ENCODE measurements at regions not wholly inside any gene's neighbourhood (a gene's known extent, or its start where the extent isn't known, plus 50 kb on each side); places are given as distances from the start of the nearest gene placed in this dataset.

DNA sequence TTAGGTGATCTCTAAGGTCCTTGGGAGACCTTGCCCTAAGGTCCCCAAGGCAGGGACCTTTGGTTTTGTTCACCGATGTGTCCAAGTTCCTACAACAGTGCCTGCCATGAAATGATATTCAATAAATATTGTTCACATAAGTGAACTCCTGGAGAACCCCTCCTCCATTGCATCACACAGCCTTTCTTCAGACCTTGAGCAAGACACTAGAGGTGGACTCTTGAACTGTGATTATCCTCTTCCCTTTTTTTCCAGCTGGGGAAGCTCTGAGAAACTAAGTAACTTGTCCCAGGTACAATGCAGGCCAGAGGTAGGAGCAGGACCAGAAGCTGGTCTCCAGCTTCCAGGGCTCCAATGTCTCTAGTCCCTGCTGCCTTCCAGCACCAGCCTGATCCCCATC lies 76.6 kb upstream of the LMO1 start:
- no peak for DNase-seq

DNA sequence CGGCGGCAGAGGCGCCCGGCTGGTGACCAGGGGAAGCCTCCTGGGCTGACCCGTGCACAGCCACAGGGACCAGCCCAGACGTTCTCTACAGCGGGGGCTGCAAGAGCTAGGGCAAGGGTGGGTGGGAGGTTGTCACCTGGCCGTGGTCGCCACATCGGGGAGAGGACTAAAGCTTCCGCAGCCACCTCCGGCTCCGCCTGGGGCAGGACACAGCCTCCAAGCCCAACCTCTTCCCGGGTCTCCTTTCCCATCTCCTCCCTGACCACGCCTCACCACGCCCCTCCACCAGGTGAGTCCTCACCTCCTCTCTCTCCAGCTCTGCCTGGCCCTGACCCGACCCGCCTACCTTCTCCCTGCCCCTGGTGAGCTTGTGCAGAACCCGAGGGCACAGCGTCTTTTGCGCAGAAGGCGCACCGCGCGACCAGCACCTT lies 75.9 kb upstream of the LMO1 start:
- DNase-seq, result no peak

DNA sequence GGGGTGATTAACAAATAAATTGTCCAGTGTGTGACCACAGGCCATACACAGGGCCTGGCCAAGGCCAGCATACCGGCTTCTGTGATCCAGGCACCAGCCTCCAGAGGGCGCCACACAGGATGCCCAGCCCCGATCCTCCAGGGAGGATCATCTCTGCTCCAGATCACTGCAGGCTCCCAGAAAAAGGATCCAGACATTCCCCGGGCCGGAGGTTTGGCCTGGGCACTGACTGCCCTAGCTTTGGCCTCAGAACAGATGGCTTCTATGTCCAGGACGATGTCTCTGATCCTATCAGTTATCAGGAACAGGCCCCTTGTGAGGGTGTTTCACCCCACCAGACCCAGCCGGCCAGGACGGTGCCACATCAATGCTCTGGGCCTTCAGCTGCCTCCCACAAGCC lies 74.5 kb upstream of the LMO1 start:
- no peak for DNase-seq

DNA sequence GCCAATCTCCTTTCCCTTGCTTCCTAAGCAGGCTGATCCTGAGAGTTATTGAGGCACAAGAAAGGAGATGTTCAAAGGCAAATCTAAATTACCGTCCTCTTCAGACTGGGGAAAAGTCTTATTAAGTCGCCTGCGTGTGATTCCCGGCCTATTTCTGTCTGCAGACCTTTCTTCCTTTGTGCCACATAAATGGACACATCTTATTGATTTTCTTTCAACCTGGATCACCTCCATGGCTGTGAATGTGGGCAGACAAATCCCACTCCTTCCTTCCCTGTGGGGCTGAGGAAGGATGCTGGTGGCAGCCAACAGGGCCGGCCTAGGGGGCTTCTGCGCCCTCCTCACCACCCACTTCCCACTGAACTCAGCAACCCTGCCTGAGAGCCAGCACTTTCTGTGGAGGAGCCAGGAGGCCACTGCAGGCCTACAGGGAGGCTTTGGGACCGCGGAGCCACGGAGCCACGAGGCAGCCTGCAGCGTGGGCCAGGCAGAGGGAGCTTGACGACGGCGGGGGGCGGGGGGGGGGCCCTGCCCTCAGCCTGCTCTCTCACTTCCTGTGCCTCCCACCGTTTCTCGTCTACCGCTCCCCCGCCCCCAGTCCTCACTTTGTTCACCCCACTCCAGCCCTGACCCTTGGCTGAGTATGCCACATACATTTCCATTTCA lies 73.6 kb upstream of the LMO1 start:
- no peak for DNase-seq

DNA sequence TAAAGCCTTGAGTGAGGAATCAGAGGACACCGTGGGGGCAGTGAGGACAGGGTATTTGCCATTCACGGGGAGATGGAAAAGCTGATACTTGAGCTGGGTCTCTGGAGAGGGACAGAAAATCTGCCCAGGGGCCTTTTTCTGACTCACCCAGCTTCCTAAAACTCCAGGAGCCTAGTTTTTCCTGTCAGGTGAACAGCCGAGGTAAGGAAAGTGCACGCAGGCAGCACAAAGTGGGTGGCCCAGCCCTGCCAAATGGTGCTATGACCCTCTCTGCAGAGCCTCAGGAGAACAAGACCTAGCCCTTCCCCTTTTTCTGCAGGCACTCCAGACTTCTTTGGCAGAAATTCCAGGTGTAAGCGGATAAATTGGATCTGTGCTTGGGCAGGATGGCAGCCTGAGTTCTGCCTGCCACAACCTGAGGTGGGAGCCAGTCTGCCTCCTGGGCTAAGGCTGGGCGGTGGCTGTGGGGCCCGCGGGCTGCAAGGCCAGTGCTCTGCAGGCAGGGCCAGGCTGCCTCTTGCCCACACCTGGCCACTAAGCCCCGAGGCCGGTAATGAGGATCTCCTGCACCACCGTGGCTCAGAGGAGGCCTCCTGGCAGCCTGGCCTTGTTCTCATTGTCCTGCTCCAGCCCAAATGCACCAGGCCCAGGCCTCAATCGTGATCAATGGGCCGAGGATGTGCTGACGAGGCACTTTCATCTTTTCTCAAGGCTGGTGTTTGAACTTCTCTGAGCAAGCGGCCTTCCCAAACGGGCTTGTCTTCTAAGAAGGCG lies 72.9 kb upstream of the LMO1 start:
- DNase-seq, result no peak

DNA sequence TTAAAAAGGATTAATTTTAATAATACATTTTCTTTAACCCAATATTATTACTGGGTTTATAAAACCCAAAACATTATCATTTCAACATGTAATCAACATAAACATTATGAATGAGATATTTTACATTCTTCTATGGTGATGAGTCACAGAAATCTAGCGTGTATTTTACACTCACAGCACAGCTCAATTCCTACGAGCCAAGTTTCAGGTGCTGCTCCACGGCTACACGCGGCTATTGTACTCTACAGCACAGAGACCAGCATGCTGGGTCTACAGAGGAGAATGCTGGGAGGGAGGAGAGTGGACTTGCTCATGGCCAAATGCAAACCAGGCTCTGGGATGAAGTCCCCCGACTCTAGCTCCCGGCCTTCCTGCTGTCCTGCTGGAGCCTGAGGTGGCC lies 72.0 kb upstream of the LMO1 start:
- DNase-seq, result no peak

DNA sequence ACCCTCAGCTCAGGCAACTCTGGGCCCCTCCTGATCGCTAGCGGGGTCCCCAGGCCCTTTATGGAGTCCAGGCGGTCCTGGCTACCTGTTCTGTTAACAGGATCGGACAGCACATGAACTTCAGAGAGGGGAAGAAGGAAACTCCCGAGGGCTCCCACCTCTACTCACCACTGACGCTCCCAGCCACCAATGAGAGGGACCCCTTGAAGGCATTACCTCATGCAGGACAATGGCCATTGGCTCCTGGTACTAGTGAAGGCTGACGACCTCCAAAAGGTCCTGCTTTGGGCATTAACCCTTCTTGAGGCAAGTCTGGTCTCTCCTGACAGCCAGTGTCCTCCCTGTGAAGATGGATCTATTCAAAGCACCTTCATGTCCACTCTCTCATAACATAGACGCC lies 71.5 kb upstream of the LMO1 start:
- no peak for DNase-seq

DNA sequence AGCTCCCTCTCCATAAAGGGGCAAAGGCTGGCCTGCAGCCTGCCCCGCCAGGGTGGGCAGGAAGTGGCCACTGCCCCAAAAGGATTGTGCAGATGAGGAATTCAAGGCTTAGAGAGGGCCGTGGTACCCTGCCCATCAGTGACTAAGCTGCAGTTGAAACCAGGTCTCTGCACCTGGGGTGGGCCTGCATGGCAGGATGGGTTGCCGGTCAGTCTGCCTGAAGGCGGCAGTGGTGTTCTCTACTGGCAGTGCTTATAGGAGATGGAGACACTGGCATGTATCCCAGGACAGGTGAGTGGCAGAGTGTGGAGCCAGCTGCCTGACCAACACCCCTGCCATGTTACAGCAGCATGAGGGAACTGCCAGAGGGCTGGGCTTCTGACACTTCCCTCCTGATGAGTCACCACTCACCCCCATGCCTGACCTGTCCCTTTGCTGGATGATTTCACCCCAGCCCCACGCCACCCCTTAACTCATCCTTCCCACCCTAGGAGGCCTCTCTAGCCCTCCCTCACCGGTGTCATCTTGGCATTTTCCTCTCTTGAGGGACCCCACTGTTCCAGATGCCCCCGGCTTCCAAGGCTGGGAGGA lies 70.2 kb upstream of the LMO1 start:
- DNase-seq, result no peak

DNA sequence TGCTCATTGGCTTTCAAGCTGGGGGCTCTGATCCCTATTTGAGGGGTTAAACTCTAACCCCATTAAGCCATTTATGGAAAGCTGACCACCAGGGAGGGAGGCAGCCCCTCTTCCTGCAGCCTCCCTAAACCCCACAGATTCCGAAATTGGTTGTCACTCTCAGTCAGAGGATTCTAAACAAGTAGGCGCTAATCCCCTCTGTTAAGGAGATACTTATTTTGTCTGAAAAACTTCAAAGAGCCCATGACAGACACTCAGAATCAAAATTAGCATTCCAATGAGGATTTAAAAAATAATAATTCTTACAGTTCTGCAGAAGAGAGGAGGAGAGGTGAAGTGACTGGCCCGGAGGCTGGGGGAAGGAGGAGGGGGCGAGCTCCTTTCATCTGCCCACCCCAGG lies 69.7 kb upstream of the LMO1 start:
- DNase-seq, result no peak

DNA sequence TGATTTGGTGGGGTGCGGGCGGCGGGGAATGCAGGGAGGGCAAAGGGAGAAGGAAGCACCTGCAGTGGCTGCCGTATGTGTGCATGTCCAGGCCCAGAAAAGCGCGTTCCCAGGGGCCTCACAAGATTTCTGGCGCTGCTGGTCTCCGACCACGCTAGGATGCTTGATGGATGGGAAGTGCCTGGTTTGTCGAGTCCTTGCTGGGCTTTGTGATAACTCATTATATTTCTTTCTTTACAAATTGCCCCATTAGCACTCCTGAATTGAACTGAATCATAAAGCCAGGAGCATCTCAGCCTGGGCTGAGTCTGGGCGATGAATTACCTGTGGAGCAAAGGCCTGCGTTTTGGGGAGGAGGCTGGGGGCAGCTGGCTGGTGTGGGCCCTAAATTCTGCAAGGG lies 69.2 kb upstream of the LMO1 start:
- no peak for DNase-seq

DNA sequence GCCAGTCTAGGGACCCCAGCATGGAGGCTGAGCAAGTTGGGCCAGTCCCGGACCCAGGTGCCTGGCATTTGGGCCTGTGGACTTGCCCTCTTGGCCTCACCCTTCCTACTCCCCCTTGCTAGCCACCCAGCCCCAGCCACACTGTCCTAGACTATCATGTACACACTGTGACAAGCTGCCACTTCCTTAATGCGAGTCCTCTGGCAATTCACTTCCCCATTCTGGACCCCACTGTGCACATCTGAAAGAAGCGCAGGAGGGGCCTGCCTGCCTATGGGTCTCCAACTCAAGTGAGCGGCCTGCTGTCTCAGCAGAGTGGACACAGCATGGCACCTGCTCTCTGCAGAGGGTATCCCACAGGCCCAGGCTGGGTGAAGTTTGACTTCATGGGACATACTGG lies 68.5 kb upstream of the LMO1 start:
- peak; percentile 2 for DNase-seq

DNA sequence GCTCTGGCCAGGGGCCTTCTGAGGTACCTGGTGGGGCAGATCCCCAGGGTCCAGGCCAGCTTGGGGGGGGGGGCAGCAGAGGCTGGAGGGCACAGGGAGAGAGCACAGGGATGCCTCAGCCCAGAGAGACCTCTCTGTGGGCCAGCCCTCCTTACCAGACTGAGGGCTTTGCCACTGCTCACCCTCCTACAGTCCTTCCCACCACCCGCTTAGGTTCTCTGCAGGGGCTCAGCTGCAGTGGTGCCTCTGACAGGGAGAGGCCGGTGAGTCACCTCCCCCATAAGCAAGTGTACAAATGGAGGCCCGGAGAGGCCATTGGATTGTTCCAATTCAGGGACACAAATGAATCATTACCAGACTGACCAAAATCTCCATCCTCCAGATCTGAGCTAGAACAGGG lies 68.1 kb upstream of the LMO1 start:
- DNase-seq, result no peak

DNA sequence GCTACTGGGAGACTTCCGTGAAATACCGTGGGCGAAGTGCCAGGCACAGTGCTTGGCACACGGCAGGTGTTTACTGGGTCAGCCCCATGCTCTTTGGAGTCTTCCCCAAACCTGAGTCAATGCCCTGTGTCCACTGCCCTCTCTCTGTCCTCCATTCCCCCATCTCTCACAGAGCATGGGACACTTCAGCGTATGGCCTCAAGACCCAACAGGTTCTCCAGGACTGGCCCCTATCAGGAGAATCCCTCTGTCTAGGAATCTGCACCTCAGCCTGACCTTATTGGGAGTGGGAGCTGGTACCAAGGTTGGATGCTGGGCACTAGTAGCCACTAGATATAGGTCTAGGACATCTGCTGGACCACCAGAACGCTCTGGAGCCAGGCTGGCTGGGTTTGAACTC lies 67.2 kb upstream of the LMO1 start:
- no peak for DNase-seq

DNA sequence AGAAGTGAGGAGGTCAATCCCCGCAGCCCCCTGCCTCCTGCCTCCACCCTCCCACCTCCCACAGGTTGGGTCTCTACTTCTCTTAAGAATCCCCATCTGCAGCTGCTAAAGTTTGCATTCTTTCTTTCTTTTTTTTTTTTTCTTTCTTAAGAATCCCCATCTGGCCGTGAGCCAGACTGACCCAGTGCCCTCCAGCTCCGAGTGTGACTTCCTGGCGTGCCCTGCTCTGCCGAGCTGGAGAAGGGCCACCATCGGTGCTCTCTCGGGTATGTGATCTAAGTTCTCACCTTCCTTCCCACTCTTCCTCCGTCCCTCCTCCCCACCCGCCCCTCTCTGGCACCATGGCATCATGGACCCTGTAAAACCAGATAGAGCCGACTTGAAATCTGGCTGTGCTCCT lies 66.7 kb upstream of the LMO1 start:
- no peak for DNase-seq

DNA sequence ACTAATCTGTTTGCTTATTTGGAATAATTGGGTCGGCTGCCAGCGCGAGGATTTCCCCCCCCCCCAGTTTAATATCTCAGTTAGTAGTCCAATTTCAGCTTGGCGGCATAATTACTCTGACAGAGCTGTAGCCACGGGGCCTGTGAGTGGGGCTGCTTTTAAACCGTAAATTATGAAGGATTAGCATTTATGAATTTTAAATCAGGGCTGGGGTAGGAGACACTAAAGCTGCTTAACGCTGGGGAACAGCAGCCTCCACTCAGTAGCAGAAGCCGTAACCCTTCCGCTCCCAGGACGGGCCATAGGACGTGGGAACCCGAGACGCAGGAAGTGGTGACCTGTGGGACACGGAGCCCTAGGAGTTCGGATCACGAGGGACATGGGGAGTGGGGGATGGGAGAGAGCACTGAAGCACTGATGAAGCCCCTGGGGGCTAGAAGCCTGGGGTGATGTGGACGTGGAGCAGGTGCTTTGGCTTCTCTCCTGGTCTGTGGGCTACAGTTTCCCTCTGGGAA lies 66.2 kb upstream of the LMO1 start:
- no peak for DNase-seq

DNA sequence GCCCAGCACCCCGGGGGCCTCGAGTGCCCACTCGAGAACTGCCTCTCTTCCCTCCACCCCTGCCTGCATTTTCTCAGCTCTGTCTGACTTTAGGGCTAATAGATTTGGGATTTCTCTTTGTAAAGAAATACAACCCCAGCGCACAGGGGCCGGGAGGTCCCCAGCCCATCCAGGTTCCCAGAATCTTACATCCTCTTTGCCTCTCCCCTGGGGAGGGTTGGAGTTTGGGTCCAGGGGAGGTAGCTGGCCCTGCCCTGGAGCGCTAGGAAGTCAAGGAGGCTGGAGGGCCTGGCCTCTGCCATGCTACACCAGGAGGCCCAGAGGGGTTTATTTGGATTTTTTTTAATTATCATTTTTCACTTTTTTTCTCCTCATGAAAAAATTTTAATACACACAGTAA lies 65.7 kb upstream of the LMO1 start:
- DNase-seq, result no peak

DNA sequence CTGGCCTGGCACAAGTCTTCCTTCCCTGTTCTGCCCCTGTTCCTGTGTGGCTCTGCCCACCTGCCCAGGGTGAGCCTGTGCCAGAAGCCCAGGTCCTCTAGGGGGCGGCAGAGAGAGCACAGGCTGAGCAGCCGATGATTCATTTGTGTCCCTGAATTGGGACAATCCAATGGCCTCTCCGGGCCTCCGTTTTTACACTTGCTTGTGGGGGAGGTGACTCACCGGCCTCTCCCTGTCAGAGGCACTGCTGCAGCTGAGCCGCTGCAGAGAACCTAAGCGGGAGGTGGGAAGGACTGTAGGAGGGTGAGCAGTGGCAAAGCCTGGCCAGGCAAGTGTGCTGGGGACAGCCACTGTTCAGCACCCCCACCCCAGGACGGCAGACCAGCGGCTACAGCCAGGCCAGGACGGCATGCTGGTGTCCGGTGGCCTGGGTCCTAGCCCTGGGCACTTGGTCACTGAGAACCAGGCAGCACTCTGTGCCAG lies 65.2 kb upstream of the LMO1 start:
- peak; percentile 27 for DNase-seq

DNA sequence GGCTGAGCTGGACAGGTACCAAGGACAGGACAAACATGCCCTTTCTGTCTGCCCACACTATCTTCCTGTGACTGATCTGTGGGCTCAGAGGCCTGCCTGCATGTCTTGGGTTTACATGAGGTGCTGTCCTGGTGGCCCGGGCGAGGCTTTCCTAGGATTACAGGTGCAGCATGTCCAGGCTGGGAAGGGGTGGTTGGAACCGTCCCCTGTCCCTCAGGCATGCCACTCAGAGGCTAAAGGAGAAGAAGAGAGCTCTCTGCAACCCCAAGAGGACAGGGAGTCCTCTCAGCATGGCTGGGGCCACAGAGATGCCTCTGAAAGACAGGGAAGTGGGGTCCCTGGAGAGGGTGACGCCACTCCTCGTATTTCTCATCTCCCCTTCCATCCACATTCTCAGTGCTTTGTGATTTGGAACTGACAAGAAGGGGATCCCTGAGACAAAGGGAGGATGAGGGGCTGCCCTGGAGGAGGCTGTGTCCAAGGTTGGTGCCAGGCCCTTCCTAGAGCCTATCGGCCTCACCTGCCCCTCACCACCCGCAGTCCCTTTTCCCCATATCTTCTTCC lies 64.6 kb upstream of the LMO1 start:
- no peak for DNase-seq

DNA sequence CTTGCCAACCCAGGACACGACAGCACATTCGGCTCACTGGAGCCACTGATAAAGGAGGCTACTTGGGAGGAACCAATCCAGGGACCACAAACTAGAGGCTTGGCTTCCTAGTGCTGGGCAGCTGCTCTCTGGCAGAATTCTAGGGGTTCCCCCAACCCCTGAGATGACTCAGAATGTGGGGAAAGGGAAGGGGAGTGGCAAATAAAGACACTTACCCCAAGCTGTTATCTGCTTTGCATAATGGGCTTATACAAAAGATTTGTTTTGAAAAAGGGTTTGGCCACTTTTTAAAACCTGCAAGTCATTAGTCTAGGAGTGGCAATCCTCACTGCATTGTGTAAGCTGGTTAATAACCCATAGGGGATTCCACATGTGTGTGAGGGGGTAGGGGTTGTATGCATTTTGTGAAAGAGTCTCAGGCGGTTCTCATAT lies 64.1 kb upstream of the LMO1 start:
- DNase-seq, result no peak

DNA sequence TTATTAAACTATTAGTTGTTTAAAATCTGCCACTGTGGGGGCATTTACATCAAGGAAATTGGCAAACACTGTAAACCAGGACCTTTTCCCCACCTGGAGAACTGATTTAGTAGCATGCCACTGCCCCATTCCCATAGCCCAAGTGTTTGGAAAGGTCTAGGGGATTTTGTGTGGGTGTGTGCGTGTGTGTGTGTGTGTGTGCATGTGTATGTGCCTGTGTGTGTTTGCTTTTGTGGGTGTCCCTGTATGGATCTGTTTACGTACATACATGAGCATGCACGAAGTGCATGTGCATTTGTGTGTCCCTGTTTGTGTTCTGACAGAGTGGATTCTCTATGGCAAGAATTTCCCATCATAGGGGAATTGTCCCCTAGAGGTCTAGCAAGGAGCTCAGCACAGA lies 62.7 kb upstream of the LMO1 start:
- DNase-seq, result no peak

DNA sequence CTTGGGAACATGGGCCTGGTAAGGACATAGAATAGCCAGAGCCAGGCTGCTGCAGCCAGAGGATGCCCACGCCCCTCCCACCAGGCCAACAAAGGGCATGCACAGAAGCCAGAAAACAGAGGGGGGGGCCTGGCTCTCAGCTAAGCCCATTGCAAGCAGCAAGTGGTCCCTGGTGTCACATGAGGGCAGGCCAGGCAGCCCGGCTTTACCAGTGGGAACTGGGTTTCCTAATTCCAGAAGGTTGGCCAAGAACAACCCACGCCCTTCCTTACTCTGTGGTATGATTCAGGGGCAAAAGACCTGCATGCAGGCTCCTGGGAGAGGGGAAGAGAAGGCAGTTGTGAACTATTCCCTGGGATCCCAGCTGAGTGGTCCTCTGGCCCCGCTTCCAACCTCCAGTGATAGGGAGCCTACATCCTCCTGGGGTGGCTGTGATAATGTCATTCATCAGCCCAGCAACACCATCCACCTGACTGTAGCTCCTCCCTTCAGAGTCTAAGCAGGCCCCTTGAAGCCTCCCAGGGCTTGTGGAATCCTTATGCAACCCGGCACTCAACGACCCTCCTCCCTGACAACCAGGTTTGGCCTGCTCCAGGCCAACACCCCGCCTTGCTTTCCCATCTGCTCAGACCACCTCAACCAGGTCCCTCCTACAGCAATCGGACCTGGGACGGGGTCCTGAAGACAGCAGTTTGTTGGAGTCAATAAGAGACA lies 62.1 kb upstream of the LMO1 start:
- no peak for DNase-seq

DNA sequence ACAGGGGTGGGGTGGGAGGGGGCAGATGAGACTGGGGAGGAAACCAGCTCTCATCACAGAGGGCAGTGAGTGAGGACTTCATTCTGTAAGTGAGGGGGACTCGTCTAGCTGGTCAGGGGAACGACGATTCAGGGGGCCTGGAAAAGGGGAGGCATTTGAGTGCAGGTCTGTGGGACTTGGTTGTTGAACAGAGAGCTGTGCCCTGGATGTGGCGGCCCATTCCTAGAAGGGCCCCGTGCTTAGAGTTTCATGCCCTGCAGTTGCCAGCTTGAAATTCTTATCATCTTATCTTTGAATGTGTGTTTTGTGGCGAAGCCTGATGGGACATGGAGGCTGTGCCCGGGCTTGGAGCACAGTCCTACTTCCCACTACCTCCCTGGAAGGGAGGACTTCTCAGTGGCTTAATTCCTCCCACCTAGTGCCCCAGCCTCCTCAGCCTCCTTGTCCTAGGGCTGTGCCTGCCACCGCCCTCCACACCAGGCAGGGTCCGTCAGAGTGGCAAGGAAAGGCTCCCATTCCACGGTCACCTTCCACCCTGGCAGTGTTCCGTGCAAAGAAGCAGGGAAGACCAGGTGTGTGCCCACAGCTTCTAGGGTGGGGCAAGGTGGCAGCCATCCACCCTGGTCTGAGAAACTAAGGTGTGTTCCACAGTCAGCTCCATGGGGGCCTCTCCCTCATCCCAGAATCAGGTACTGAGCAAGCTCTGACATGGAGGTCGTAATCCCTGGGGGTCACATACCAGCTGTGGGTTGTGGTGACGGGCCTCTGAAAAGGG lies 59.7 kb upstream of the LMO1 start:
- no peak for DNase-seq
